ENCODE measurements at regions not wholly inside any gene's neighbourhood (a gene's known extent, or its start where the extent isn't known, plus 50 kb on each side); places are given as distances from the start of the nearest gene placed in this dataset.

GRCh38 chr1:194295685-194296084, 1109.3 kb upstream of the B3GALT2 start:
- no peaks in the 10 kb centered on the region for H3K36me3 ChIP-seq (ENCODE audit: control insufficient read depth in 2 of 3, insufficient read depth in 3 of 3, low read length in 3 of 3)
- H3K27ac ChIP-seq (ENCODE audit: low read depth in 2 of 2, low read length in 2 of 2), result no peak overlapping the region
- no peak overlapping the region for H3K4me3 ChIP-seq (ENCODE audit: low read length in 3 of 3)
- intact Hi-C loops (cut with DNase I), result no loop called here
- peak; percentile 44 for TF ChIP-seq CTCF (IDR thresholded peaks at IDR 0.05; ENCODE audit: borderline replicate concordance, extremely low read depth, insufficient read depth)
- H3K9ac ChIP-seq (ENCODE audit: low read length in 3 of 3), result no peak overlapping the region
- no peaks in the 10 kb centered on the region for H3K9me3 ChIP-seq (ENCODE audit: control insufficient read depth in 2 of 3, insufficient read depth in 1 of 3, low read length in 3 of 3)
- H3K4me1 ChIP-seq (ENCODE audit: control insufficient read depth in 2 of 3, insufficient read depth in 2 of 3, low read depth in 1 of 3, low read length in 3 of 3), result no peaks in the 10 kb centered on the region
- DNase-seq (peak in 3 of 5 donors; percentile 15 to 66 (median 58)), FAIRE-seq (no peak)
- H3K27me3 ChIP-seq (ENCODE audit: control insufficient read depth, insufficient read depth, low read length), result no peaks in the 10 kb centered on the region

GRCh38 chr1:194293851-194294405, 1107.5 kb upstream of the B3GALT2 start:
- FAIRE-seq (no peak), DNase-seq (no peak)
- intact Hi-C loops (cut with DNase I), result no loop called here
- no peak overlapping the region for H3K27ac ChIP-seq (ENCODE audit: low read depth in 2 of 2, low read length in 2 of 2)
- H3K36me3 ChIP-seq (ENCODE audit: control insufficient read depth in 2 of 3, insufficient read depth in 3 of 3, low read length in 3 of 3), result no peaks in the 10 kb centered on the region
- no peak for TF ChIP-seq CTCF (IDR thresholded peaks at IDR 0.05; ENCODE audit: borderline replicate concordance, extremely low read depth, insufficient read depth)
- H3K27me3 ChIP-seq (ENCODE audit: control insufficient read depth, insufficient read depth, low read length), result no peaks in the 10 kb centered on the region
- no peaks in the 10 kb centered on the region for H3K4me1 ChIP-seq (ENCODE audit: control insufficient read depth in 2 of 3, insufficient read depth in 2 of 3, low read depth in 1 of 3, low read length in 3 of 3)
- no peak overlapping the region for H3K4me3 ChIP-seq (ENCODE audit: low read length in 3 of 3)
- H3K9me3 ChIP-seq (ENCODE audit: control insufficient read depth in 2 of 3, insufficient read depth in 1 of 3, low read length in 3 of 3), result no peaks in the 10 kb centered on the region
- H3K9ac ChIP-seq (ENCODE audit: low read length in 3 of 3), result no peak overlapping the region

- TF ChIP-seq CTCF (IDR thresholded peaks at IDR 0.05; ENCODE audit: borderline replicate concordance, extremely low read depth, insufficient read depth), result no peak
- Histone ChIP-seq H3K4me3 (ENCODE audit: low read length in 3 of 3) (no peak overlapping the region), H3K4me1 (ENCODE audit: control insufficient read depth in 2 of 3, insufficient read depth in 2 of 3, low read depth in 1 of 3, low read length in 3 of 3) (no peaks in the 10 kb centered on the region), H3K36me3 (ENCODE audit: control insufficient read depth in 2 of 3, insufficient read depth in 3 of 3, low read length in 3 of 3) (no peaks in the 10 kb centered on the region), H3K27ac (ENCODE audit: low read depth in 2 of 2, low read length in 2 of 2) (no peak overlapping the region), H3K9me3 (ENCODE audit: control insufficient read depth in 2 of 3, insufficient read depth in 1 of 3, low read length in 3 of 3) (no peaks in the 10 kb centered on the region), H3K9ac (ENCODE audit: low read length in 3 of 3) (no peak overlapping the region), H3K27me3 (ENCODE audit: control insufficient read depth, insufficient read depth, low read length) (no peaks in the 10 kb centered on the region)
- intact Hi-C loops (cut with DNase I), result no loop called here
- FAIRE-seq, result no peak
- no peak for DNase-seq
Measured at GRCh38 chr1:194292966-194293365, 1106.6 kb upstream of the B3GALT2 start.

Measured in kidney (tissue), 13 donors.